Pancreas (tissue), 10 donors: ENCODE measurements at regions not wholly inside any gene's neighbourhood (a gene's known extent, or its start where the extent isn't known, plus 50 kb on each side); places are given as distances from the start of the nearest gene placed in this dataset.
"Not testable (repeated sequence)": the region's sequence is repeated elsewhere in the genome, so short reads cannot be mapped to it uniquely, and the experiment has no call there.

Experiments used
- ATAC-seq, 4 donors: fragments of 200-7000 bp; cut with Tn5 transposase; one replicate each; pipeline versions ENCODE4 v1.8.0 to v1.9.1; 2020; ENCODE audit warnings: mild to moderate bottlenecking in 4 of 4, moderate library complexity in 4 of 4
- DNase-seq, 6 donors: peaks; one replicate each; pipeline ENCODE4 v3.0.0-alpha.2; 2020
- FAIRE-seq: peaks from 2 replicates; lab custom pipeline; 2012; peaks lifted over from hg19 to GRCh38; lab: Jason Lieb, UNC
- H3K27ac ChIP-seq, 4 donors: fragments of 200-600 bp; sonication (generic); 1 replicate in 3 of 4; 2 replicates in 1 of 4; pipeline versions ENCODE4 v1.5.0 to v1.8.0; 2020
- H3K27me3 ChIP-seq, 4 donors: fragments of 200-600 bp; one replicate each; pipeline ENCODE4 v1.8.0; 2021
- H3K36me3 ChIP-seq, 3 donors: fragments of 200-600 bp; sonication (generic) in 1 of 3; one replicate each; pipeline versions ENCODE4 v1.5.0 to v1.8.0; 2020 to 2021
- H3K4me1 ChIP-seq, 3 donors: fragments of 200-600 bp; one replicate each; pipeline ENCODE4 v1.8.0; 2021
- H3K4me3 ChIP-seq, 4 donors: fragments of 200-600 bp; sonication (generic) in 2 of 4; one replicate each; pipeline versions ENCODE4 v1.5.0 to v1.8.0; 2020 to 2021
- H3K9me3 ChIP-seq, 4 donors: fragments of 200-600 bp; one replicate each; pipeline ENCODE4 v1.8.0; 2021
- CTCF ChIP-seq, 4 donors: fragments of 200-600 bp; sonication (generic) in 3 of 4; IDR thresholded peaks; one replicate each; pipeline versions ENCODE4 v1.5.0 to v1.8.0; 2021; ENCODE audit warnings: antibody characterized with exemption in 4 of 4
- WGBS, 2 donors: extraction: QIAGEN DNeasy Blood & Tissue Kit; methylation state at CpG; one replicate each; pipeline ENCODE4 v1.1.7; 2013; 5-methylcytosine and 5-hydroxymethylcytosine counted together
- intact Hi-C, 3 donors: fragments of 100-400 bp; cut with DNase I; formaldehyde crosslinking; loops; one replicate each; pipeline versions ENCODE4 v1.11.1 to v1.14.2; 2022
- donor health status: healthy with polysubstance abuse.
- donor health status: DM: no; HTN: no; CAD: no; lungs with moderate emphysema.
- donor health status: DM: no; HTN: no; CAD: no.
- donor health status: control.
- donor health status: control.
- donor health status: Bipolar disorder and iron deficiency.
- donor health status: DM: yes; HTN: yes; CAD: no.
- donor health status: DM: no; HTN: no; CAD: no.
- donor health status: DM: no; HTN: no; CAD: no.
- donor health status: DM: yes; HTN: yes; CAD: no.

GRCh38 chr5:125898851-125899405, 524.3 kb upstream of the GRAMD2B start:
- ATAC-seq (no peak), DNase-seq (no peak), FAIRE-seq (no peak)
- Histone ChIP-seq H3K27me3 (no peaks in the 10 kb centered on the region), H3K4me3 (no peak overlapping the region), H3K36me3 (no peaks in the 10 kb centered on the region), H3K4me1 (no peaks in the 10 kb centered on the region), H3K27ac (no peak overlapping the region), H3K9me3 (no peaks in the 10 kb centered on the region)
- 72 to 73% methylated on average over 2 of the region's 2 CpGs for WGBS, 2 donors
- intact Hi-C loops, result no loop called here
- no peak for TF ChIP-seq CTCF (IDR thresholded peaks at IDR 0.05)

GRCh38 chr5:125912028-125912427, 511.2 kb upstream of the GRAMD2B start:
- no peaks in the 10 kb centered on the region for H3K4me1 ChIP-seq
- H3K27ac ChIP-seq, result no peak overlapping the region
- 93% methylated on average over 1 of the region's 1 CpG for WGBS, 2 donors
- H3K27me3 ChIP-seq, result no peaks in the 10 kb centered on the region
- H3K4me3 ChIP-seq, result no peak overlapping the region
- FAIRE-seq (no peak), DNase-seq (no peak), ATAC-seq (no peak)
- TF ChIP-seq CTCF (IDR thresholded peaks at IDR 0.05), result no peak
- H3K36me3 ChIP-seq, result no peaks in the 10 kb centered on the region
- intact Hi-C loops, result no loop called here
- H3K9me3 ChIP-seq, result no peaks in the 10 kb centered on the region

GRCh38 chr5:125913200-125913599, 510.0 kb upstream of the GRAMD2B start:
- ATAC-seq (no peak), FAIRE-seq (no peak), DNase-seq (no peak)
- WGBS, 2 donors, result 82 to 90% methylated on average over 2 of the region's 2 CpGs
- Histone ChIP-seq H3K36me3 (no peaks in the 10 kb centered on the region), H3K27me3 (no peaks in the 10 kb centered on the region), H3K4me3 (no peak overlapping the region), H3K27ac (no peak overlapping the region), H3K9me3 (no peaks in the 10 kb centered on the region), H3K4me1 (no peaks in the 10 kb centered on the region)
- intact Hi-C loops, result no loop called here
- no peak for TF ChIP-seq CTCF (IDR thresholded peaks at IDR 0.05)

GRCh38 chr5:125914471-125914870, 508.7 kb upstream of the GRAMD2B start:
- Histone ChIP-seq H3K4me1 (no peaks in the 10 kb centered on the region), H3K27ac (no peak overlapping the region), H3K36me3 (no peaks in the 10 kb centered on the region), H3K9me3 (no peaks in the 10 kb centered on the region), H3K4me3 (no peak overlapping the region), H3K27me3 (no peaks in the 10 kb centered on the region)
- no peak for TF ChIP-seq CTCF (IDR thresholded peaks at IDR 0.05)
- intact Hi-C loops, result no loop called here
- 81 to 88% methylated on average over 3 of the region's 3 CpGs for WGBS, 2 donors
- FAIRE-seq (no peak), ATAC-seq (no peak), DNase-seq (no peak)

GRCh38 chr5:125923958-125924357, 499.3 kb upstream of the GRAMD2B start:
- H3K27ac ChIP-seq, FAIRE-seq, ATAC-seq, H3K27me3 ChIP-seq, H3K36me3 ChIP-seq, H3K4me3 ChIP-seq, H3K9me3 ChIP-seq, DNase-seq, H3K4me1 ChIP-seq, intact Hi-C loops: not testable (repeated sequence)
- 80 to 90% methylated on average over 11 of the region's 11 CpGs for WGBS, 2 donors
